OCI-LY7 (cell line): ENCODE measurements at regions not wholly inside any gene's neighbourhood (a gene's known extent, or its start where the extent isn't known, plus 50 kb on each side); places are given as distances from the start of the nearest gene placed in this dataset.

Source experiments
- BruUV-seq: library from RNA; stranded (reverse); fragments of 400-500 nt; replicated peaks from 2 replicates; lab custom pipeline; 2021; lab: Mats Ljungman, UMichigan
- CTCF ChIA-PET: fragments of 300-600 bp; sonication (Branson Sonifier 250); formaldehyde crosslinking; loops from one replicate; lab custom pipeline; 2022; ENCODE audit warnings: antibody characterized with exemption; ENCODE audit not compliant: unreplicated experiment; lab: Charles Lee
- POLR2A ChIA-PET: fragments of 300-600 bp; sonication (Branson Sonifier 250); formaldehyde crosslinking; loops from one replicate; lab custom pipeline; 2022; ENCODE audit warnings: antibody characterized with exemption; lab: Charles Lee
- DNase-seq: peaks from one replicate; pipeline ENCODE4 v3.0.0-alpha.2; 2015; ENCODE audit warnings: low spot score
- H2AFZ ChIP-seq: fragments of 200-600 bp; sonication (generic), shearing (Covaris generic); 2 replicates; pipeline ENCODE4 v1.6.1; 2014; ENCODE audit warnings: mild to moderate bottlenecking, antibody characterized with exemption, low read length, moderate library complexity
- H3K27ac ChIP-seq: fragments of 200-600 bp; sonication (generic); 2 replicates; pipeline ENCODE4 v1.5.1; 2014; ENCODE audit warnings: mixed run types, low read depth, mild to moderate bottlenecking, moderate library complexity, low read length, inconsistent platforms; ENCODE audit not compliant: poor library complexity, severe bottlenecking
- H3K36me3 ChIP-seq: fragments of 200-600 bp; sonication (generic); 2 replicates; pipeline ENCODE4 v1.6.1; 2014; ENCODE audit warnings: mild to moderate bottlenecking, antibody characterized with exemption, low read length, moderate library complexity, mixed read lengths; ENCODE audit not compliant: insufficient read depth
- H3K4me1 ChIP-seq: fragments of 200-600 bp; sonication (generic); 2 replicates; pipeline ENCODE4 v1.5.1; 2014; ENCODE audit warnings: mild to moderate bottlenecking, low read length; ENCODE audit not compliant: insufficient read depth, poor library complexity, severe bottlenecking
- H3K4me2 ChIP-seq: fragments of 200-600 bp; sonication (generic); 2 replicates; pipeline ENCODE4 v1.6.1; 2014; ENCODE audit warnings: mild to moderate bottlenecking, low read length
- H3K4me3 ChIP-seq: fragments of 200-600 bp; sonication (generic); 2 replicates; pipeline ENCODE4 v1.5.1; 2014; ENCODE audit warnings: mild to moderate bottlenecking, low read depth, low read length; ENCODE audit not compliant: poor library complexity, severe bottlenecking
- H3K79me2 ChIP-seq: fragments of 200-600 bp; sonication (generic); 2 replicates; pipeline ENCODE4 v1.6.1; 2016; ENCODE audit warnings: low read depth, mild to moderate bottlenecking, low read length, moderate library complexity, mixed read lengths; ENCODE audit not compliant: insufficient read depth
- H3K9me2 ChIP-seq: fragments of 200-600 bp; sonication (generic); 2 replicates; pipeline ENCODE4 v1.6.1; 2016; ENCODE audit warnings: mild to moderate bottlenecking, low read length, mixed read lengths; ENCODE audit not compliant: insufficient read depth
- H3K9me3 ChIP-seq: fragments of 200-600 bp; sonication (generic); 2 replicates; pipeline ENCODE4 v1.6.1; 2014; ENCODE audit warnings: mild to moderate bottlenecking, mixed run types, low read length, mixed read lengths
- H4K20me1 ChIP-seq: fragments of 200-600 bp; sonication (generic); 2 replicates; pipeline ENCODE4 v1.6.1; 2014; ENCODE audit warnings: mild to moderate bottlenecking, antibody characterized with exemption, low read length, moderate library complexity, mixed read lengths; ENCODE audit not compliant: insufficient read depth
- CTCF ChIP-seq: fragments of 200-600 bp; sonication (generic); conservative IDR thresholded peaks from 2 replicates; pipeline ENCODE4 v1.5.1; 2014; ENCODE audit warnings: mild to moderate bottlenecking, antibody characterized with exemption, low read length, moderate library complexity, mixed read lengths
- EZH2phosphoT487 ChIP-seq: fragments of 200-600 bp; sonication (generic); IDR thresholded peaks from 2 replicates; pipeline ENCODE4 v1.6.1; 2018; ENCODE audit warnings: low read depth, borderline replicate concordance, mild to moderate bottlenecking, mixed run types, antibody characterized with exemption, low read length, moderate library complexity, mixed read lengths
- intact Hi-C: fragments of 100-400 bp; cut with micrococcal nuclease; formaldehyde crosslinking; loops from one replicate; pipeline ENCODE4 v1.10.0; 2022; ENCODE audit not compliant: unreplicated experiment

DNA sequence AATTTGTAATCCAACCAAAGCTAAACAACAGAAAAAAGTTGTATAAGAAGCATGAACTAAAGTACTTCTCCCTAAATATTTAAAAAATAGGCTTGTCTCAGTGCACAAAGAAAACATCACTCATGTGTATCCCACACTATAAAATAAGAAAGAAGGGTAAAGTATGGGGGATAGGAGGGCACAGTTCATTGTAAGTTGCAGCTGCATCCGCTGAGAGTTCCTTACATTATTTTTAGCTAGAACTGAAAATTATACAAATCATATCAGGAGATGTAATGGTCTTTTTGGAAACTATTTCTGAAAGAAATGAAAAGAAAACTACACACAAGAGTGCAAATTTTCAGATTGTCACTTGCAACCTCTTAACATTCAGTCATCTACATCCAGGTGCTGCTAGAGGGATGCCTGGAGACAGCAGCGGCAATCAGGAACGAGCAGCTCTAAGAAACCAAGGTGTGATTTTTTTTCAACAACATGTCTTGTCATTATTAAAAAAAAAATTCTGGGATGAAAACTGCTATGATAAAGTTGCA, 273.6 kb downstream of the ASXL3 start:
- ChIA-PET POLR2A (interaction anchor here (0.6 to 8.9 kb wide), 4 partner anchors 9 to 221 kb away, joined by 3 to 133 read pairs (median 52); no protein-coding TSS in a partner anchor), CTCF (interaction anchor here (1.6 kb wide), 1 partner anchor 10 kb away, joined by 5 read pairs; no protein-coding TSS in a partner anchor)
- TF ChIP-seq EZH2phosphoT487 (no peak), CTCF (no peak)
- H4K20me1 ChIP-seq: no peaks in the 10 kb centered on the region
- H3K4me1 ChIP-seq: peaks cover 62% of the 10 kb centered on the region
- no TSS peak for BruUV-seq
- H3K4me2 ChIP-seq: peak overlapping the region; percentile 93
- intact Hi-C loops: loop anchor here (1.0 to 5.0 kb wide), 2 partner anchors 10 to 1049 kb away; no protein-coding TSS in a partner anchor
- peak overlapping the region; percentile 100 for H3K27ac ChIP-seq
- H3K9me3 ChIP-seq: no peaks in the 10 kb centered on the region
- DNase-seq: peak; percentile 76
- no peaks in the 10 kb centered on the region; the same call in 1 of the 2 replicates for H3K9me2 ChIP-seq
- no peak overlapping the region for H2AFZ ChIP-seq
- peak overlapping the region; percentile 74 for H3K4me3 ChIP-seq
- peaks cover 51% of the 10 kb centered on the region; the same call in 1 of the 2 replicates for H3K79me2 ChIP-seq
- H3K36me3 ChIP-seq: peaks cover 13% of the 10 kb centered on the region

DNA sequence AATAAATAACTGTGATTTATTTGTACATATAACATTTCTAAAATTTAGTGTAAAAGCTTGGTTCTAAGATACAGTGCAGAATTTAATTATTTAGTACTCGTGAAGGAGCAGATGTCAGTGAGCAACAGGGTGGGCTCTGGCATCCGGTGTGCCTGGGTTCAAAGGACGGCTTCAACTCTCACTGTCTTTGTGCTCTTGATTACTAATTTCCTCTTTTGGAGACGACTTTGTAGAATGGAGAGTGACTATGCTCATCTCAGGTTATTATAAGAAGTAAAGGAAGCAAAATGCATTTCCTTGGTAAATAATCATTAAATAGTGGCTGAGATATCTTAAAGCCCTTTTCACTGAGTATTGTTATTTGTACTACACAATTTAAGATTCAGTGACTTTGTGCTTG, 271.7 kb downstream of the ASXL3 start:
- H3K4me1 ChIP-seq: peaks cover 56% of the 10 kb centered on the region
- DNase-seq: peak; percentile 76
- TF ChIP-seq EZH2phosphoT487 (no peak), CTCF (no peak)
- H3K79me2 ChIP-seq: peaks cover 33% of the 10 kb centered on the region; the same call in 1 of the 2 replicates
- H3K9me3 ChIP-seq: no peaks in the 10 kb centered on the region
- H3K4me3 ChIP-seq: peak overlapping the region; percentile 74
- H3K36me3 ChIP-seq: peaks cover 13% of the 10 kb centered on the region; the same call in 1 of the 2 replicates
- H2AFZ ChIP-seq: peak overlapping the region; percentile 61; the same call in 1 of the 2 replicates
- ChIA-PET CTCF (no interaction called here), POLR2A (interaction anchor here (0.7 kb wide), 2 partner anchors 9 to 240 kb away, joined by 3 to 4 read pairs; no protein-coding TSS in a partner anchor)
- no peaks in the 10 kb centered on the region; the same call in 1 of the 2 replicates for H3K9me2 ChIP-seq
- H4K20me1 ChIP-seq: no peaks in the 10 kb centered on the region
- peak overlapping the region; percentile 93 for H3K4me2 ChIP-seq
- BruUV-seq: no TSS peak
- intact Hi-C loops: loop anchor here (5.0 kb wide), 1 partner anchor 1047 kb away; no protein-coding TSS in a partner anchor
- peak overlapping the region; percentile 100 for H3K27ac ChIP-seq

DNA sequence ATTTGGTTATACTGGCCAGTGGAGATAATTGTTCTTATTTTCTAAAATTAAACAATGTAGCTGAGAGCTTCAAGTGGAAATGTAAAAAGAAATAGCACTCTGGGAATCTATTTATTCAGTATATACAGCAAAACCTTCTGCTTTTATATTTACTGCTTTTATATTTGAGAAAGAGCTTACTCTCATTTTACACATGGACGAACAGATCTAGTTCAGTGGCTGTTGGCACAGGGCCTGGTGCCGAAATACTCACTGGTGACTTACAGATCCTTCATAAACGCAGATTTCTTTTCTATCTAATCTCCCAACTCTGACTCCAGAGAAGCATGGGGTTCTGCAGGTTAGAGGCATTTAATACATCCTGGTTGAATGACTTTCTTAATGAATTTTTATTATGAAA, 266.2 kb downstream of the ASXL3 start:
- CTCF ChIA-PET: interaction anchor here (1.3 kb wide), 1 partner anchor 11 kb away, joined by 7 read pairs; no protein-coding TSS in a partner anchor
- intact Hi-C loops: no loop called here
- H3K9me3 ChIP-seq: no peaks in the 10 kb centered on the region
- peak overlapping the region; percentile 23 for H3K4me3 ChIP-seq
- no TSS peak for BruUV-seq
- no peaks in the 10 kb centered on the region for H3K79me2 ChIP-seq
- no peak for TF ChIP-seq CTCF
- TF ChIP-seq EZH2phosphoT487: no peak
- peaks cover 80% of the 10 kb centered on the region for H3K4me1 ChIP-seq
- peak overlapping the region; percentile 20 for H3K27ac ChIP-seq
- H2AFZ ChIP-seq: peak overlapping the region; percentile 99
- DNase-seq: no peak
- H3K9me2 ChIP-seq: no peaks in the 10 kb centered on the region; the same call in 1 of the 2 replicates
- H3K36me3 ChIP-seq: peaks cover 13% of the 10 kb centered on the region; the same call in 1 of the 2 replicates
- H4K20me1 ChIP-seq: no peaks in the 10 kb centered on the region
- POLR2A ChIA-PET: interaction anchor here (1.1 to 6.4 kb wide), 4 partner anchors 10 to 232 kb away, joined by 3 to 133 read pairs (median 4); no protein-coding TSS in a partner anchor
- H3K4me2 ChIP-seq: peak overlapping the region; percentile 47
